ENCODE measurements at regions not wholly inside any gene's neighbourhood (a gene's known extent, or its start where the extent isn't known, plus 50 kb on each side); places are given as distances from the start of the nearest gene placed in this dataset.

- no peak for TF ChIP-seq EZH2 (IDR thresholded peaks at IDR 0.05; ENCODE audit: insufficient read depth, poor library complexity, severe bottlenecking)
- TF ChIP-seq EZH2phosphoT487 (IDR thresholded peaks at IDR 0.05; ENCODE audit: insufficient read depth, low read depth): no peak
Observed at GRCh38 chr4:4666693-4667621, 125.1 kb upstream of the STX18 start.

Measured in GM23248 (cell line).